Sigmoid colon (tissue), 6 donors: ENCODE measurements at regions not wholly inside any gene's neighbourhood (a gene's known extent, or its start where the extent isn't known, plus 50 kb on each side); places are given as distances from the start of the nearest gene placed in this dataset.

Experiments used
- DNase-seq: peaks from one replicate; pipeline ENCODE4 v3.0.0-alpha.2; 2019
- H3K27ac ChIP-seq, 4 donors: fragments of 200-600 bp; sonication (generic); one replicate each; pipeline ENCODE4 v1.5.1; 2016 to 2019; ENCODE audit warnings: mild to moderate bottlenecking in 1 of 4
- H3K27me3 ChIP-seq, 3 donors: fragments of 200-600 bp; sonication (generic); one replicate each; pipeline ENCODE4 v1.5.1; 2019; ENCODE audit warnings: mild to moderate bottlenecking in 1 of 3
- H3K36me3 ChIP-seq, 4 donors: fragments of 200-600 bp; sonication (generic); one replicate each; pipeline ENCODE4 v1.5.1; 2016 to 2019
- H3K4me1 ChIP-seq, 4 donors: fragments of 200-600 bp; sonication (generic); one replicate each; pipeline ENCODE4 v1.5.1; 2017 to 2019
- H3K4me3 ChIP-seq, 4 donors: fragments of 200-600 bp; sonication (generic); one replicate each; pipeline ENCODE4 v1.5.1; 2017 to 2019; ENCODE audit warnings: mild to moderate bottlenecking in 2 of 4, moderate library complexity in 1 of 4
- H3K9me3 ChIP-seq, 4 donors: fragments of 200-600 bp in 3 of 4; sonication (generic) in 3 of 4; one replicate each; pipeline versions ENCODE4 v1.5.1 to v1.6.1; 2013 to 2019
- CTCF ChIP-seq, 4 experiments: fragments of 450-650 bp in 3 of 4; fragments of 200-600 bp in 1 of 4; IDR thresholded peaks; one replicate each; pipeline ENCODE4 v1.5.1; 2016 to 2019; ENCODE audit warnings: antibody characterized with exemption in 4 of 4, mild to moderate bottlenecking in 3 of 4, moderate library complexity in 2 of 4
- EP300 ChIP-seq, 4 donors: sonication (generic); formaldehyde crosslinking; IDR thresholded peaks; one replicate each; pipeline ENCODE4 v1.6.1; 2017; ENCODE audit warnings: antibody characterized with exemption in 4 of 4
- POLR2A ChIP-seq, 2 donors: fragments of 450-650 bp; IDR thresholded peaks; one replicate each; pipeline ENCODE4 v1.6.1; 2016; ENCODE audit warnings: antibody characterized with exemption in 2 of 2, mild to moderate bottlenecking in 2 of 2, moderate library complexity in 2 of 2
- POLR2AphosphoS5 ChIP-seq, 4 donors: sonication (generic); formaldehyde crosslinking; IDR thresholded peaks; one replicate each; pipeline ENCODE4 v1.6.1; 2017; ENCODE audit warnings: antibody characterized with exemption in 4 of 4
- WGBS, 2 donors: extraction: QIAGEN DNeasy Blood & Tissue Kit; methylation state at CpG; one replicate each; pipeline ENCODE4 v1.1.7; 2013; 5-methylcytosine and 5-hydroxymethylcytosine counted together
- intact Hi-C: fragments of 100-400 bp; cut with DNase I; formaldehyde crosslinking; loops from one replicate; pipeline ENCODE4 v1.15.1; 2023
- donor health status: healthy with polysubstance abuse.
- donor health status: healthy.

- WGBS, 2 donors: 64 to 88% methylated on average over 5 of the region's 5 CpGs
- DNase-seq: no peak
- H3K4me3 ChIP-seq: no peak overlapping the region
- no peak overlapping the region for H3K27ac ChIP-seq
- no peaks in the 10 kb centered on the region for H3K9me3 ChIP-seq
- H3K27me3 ChIP-seq: no peaks in the 10 kb centered on the region
- intact Hi-C loops: loop anchor here (5.0 kb wide), 1 partner anchor 34 kb away; no protein-coding TSS in a partner anchor
- peaks cover 0 to 25% (median 0%) of the 10 kb centered on the region in 4 donors for H3K36me3 ChIP-seq
- TF ChIP-seq EP300 (IDR thresholded peaks at IDR 0.05) (no peak), CTCF (IDR thresholded peaks at IDR 0.05) (no peak), POLR2AphosphoS5 (IDR thresholded peaks at IDR 0.05) (no peak), POLR2A (IDR thresholded peaks at IDR 0.05) (no peak)
- H3K4me1 ChIP-seq: peaks cover 0 to 21% (median 12%) of the 10 kb centered on the region in 4 donors
Measured at GRCh38 chr1:232471250-232471649, 158.7 kb downstream of the SIPA1L2 start.

- no peaks in the 10 kb centered on the region for H3K27me3 ChIP-seq
- H3K27ac ChIP-seq: no peak overlapping the region
- WGBS, 2 donors: 91 to 95% methylated on average over 1 of the region's 1 CpG
- DNase-seq: no peak
- intact Hi-C loops: loop anchor here (5.0 kb wide), 1 partner anchor 33 kb away; no protein-coding TSS in a partner anchor
- H3K9me3 ChIP-seq: no peaks in the 10 kb centered on the region
- peaks cover 0 to 21% (median 12%) of the 10 kb centered on the region in 4 donors for H3K4me1 ChIP-seq
- TF ChIP-seq EP300 (IDR thresholded peaks at IDR 0.05) (no peak), POLR2A (IDR thresholded peaks at IDR 0.05) (no peak), POLR2AphosphoS5 (IDR thresholded peaks at IDR 0.05) (no peak), CTCF (IDR thresholded peaks at IDR 0.05) (no peak)
- peaks cover 0 to 25% (median 0%) of the 10 kb centered on the region in 4 donors for H3K36me3 ChIP-seq
- no peak overlapping the region for H3K4me3 ChIP-seq
Measured at GRCh38 chr1:232470711-232471110, 159.2 kb downstream of the SIPA1L2 start.

GRCh38 chr1:232468249-232468648 lies 161.7 kb downstream of the SIPA1L2 start:
- TF ChIP-seq POLR2A (IDR thresholded peaks at IDR 0.05) (no peak), CTCF (IDR thresholded peaks at IDR 0.05) (no peak), POLR2AphosphoS5 (IDR thresholded peaks at IDR 0.05) (no peak), EP300 (IDR thresholded peaks at IDR 0.05) (no peak)
- H3K4me1 ChIP-seq: peaks cover 0 to 15% (median 10%) of the 10 kb centered on the region in 4 donors
- peaks cover 0 to 38% (median 3%) of the 10 kb centered on the region in 4 donors for H3K36me3 ChIP-seq
- no peak overlapping the region for H3K4me3 ChIP-seq
- H3K27ac ChIP-seq: no peak overlapping the region
- no peaks in the 10 kb centered on the region for H3K9me3 ChIP-seq
- intact Hi-C loops: no loop called here
- DNase-seq: no peak
- WGBS, 2 donors: 82 to 87% methylated on average over 3 of the region's 3 CpGs
- no peaks in the 10 kb centered on the region for H3K27me3 ChIP-seq

GRCh38 chr1:232467073-232467760 lies 162.7 kb downstream of the SIPA1L2 start:
- Histone ChIP-seq H3K27ac (no peak overlapping the region), H3K27me3 (no peaks in the 10 kb centered on the region), H3K4me1 (peaks cover 0 to 4% (median 2%) of the 10 kb centered on the region in 4 donors), H3K36me3 (peaks cover 0 to 38% (median 3%) of the 10 kb centered on the region in 4 donors), H3K9me3 (no peaks in the 10 kb centered on the region), H3K4me3 (no peak overlapping the region)
- TF ChIP-seq CTCF (IDR thresholded peaks at IDR 0.05): no peak
- DNase-seq: no peak
- intact Hi-C loops: no loop called here
- 91 to 96% methylated on average over 9 of the region's 9 CpGs for WGBS, 2 donors
